GM18502 (cell line): ENCODE measurements at regions not wholly inside any gene's neighbourhood (a gene's known extent, or its start where the extent isn't known, plus 50 kb on each side); places are given as distances from the start of the nearest gene placed in this dataset.

Source experiments
- ATAC-seq: cut with Tn5 transposase; IDR thresholded peaks from one replicate; pipeline ENCODE4 v1.9.1; 2021; ENCODE audit warnings: mild to moderate bottlenecking; ENCODE audit not compliant: unreplicated experiment, poor library complexity

DNA sequence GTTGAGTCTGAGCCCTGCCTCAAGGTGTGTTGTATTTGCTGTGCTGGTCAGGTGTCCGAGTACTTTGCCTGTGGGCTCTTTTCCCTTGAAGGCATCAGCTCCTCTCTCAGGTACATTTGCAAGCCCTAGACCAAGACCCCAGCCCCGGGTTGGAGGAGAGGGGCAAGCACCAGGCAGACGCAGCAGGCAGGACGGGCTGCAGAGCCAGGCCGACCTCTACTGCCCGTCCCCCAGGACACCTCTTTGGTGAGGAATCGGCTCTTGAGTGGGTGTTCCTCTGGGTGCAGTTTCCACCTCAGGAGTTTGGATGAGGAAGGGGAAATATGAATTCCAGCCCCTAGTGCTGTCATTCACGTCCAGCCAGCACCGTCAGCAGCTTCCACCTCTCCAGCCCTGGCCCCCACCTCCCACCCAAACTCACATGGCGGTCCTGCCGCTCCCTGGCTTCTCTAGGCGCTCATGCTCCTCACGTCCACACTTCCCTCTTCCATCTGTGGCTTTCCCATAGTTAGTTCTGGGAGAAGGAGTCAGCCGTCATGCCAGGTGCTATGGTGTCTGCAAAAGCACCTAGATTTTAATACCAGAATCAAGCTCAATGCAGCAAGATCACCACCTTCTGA, 183.9 kb downstream of the DLL1 start:
- no peak for ATAC-seq

- no peak for ATAC-seq
Measured at GRCh38 chr6:170102582-170103481, 188.0 kb downstream of the DLL1 start.

DNA sequence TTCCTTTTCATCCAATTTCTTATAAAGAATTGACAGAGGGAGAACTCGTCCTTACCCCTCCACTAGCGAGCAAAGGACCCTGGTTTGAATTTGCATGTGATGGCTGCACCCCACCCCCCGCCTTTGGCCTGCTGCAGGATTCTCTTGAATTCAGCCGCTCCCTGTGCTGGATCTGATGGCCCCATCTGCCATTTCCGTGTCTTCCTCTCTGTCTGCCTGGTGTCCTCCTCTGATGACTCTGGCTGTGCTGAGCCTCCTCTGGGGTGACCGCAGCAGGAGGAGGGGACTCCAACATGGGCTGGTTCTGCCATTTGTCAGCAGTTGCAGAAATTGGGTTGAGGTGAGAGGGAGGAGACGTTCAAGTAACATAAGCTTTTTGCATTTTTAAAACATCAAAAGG, 188.8 kb downstream of the DLL1 start:
- no peak for ATAC-seq

GRCh38 chr6:170101281-170102035, 189.4 kb downstream of the DLL1 start:
- no peak for ATAC-seq

DNA sequence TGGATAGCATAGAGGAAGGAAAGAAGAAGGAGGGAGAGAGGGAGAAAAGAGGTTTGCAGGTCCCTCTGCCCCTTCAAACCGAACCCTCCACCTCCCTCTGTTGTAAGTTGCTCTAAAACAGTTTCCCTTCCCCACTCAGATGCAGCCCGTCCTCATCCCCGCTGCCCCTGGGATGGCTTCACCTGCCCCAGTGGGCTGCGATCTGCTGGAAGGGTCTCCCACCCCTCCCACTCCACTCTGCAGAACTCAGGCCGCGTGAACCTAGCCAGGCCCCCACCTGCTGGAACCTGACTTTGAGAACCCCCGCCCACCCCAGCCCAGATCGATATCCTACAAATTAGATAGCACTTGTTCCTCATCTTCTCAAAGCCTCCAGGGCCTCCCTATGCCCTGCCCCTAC, 190.8 kb downstream of the DLL1 start:
- ATAC-seq = no peak

- no peak for ATAC-seq
Measured at GRCh38 chr6:170099387-170099786, 191.5 kb downstream of the DLL1 start.

- ATAC-seq = no peak
Measured at GRCh38 chr6:170098428-170099170, 192.3 kb downstream of the DLL1 start.

DNA sequence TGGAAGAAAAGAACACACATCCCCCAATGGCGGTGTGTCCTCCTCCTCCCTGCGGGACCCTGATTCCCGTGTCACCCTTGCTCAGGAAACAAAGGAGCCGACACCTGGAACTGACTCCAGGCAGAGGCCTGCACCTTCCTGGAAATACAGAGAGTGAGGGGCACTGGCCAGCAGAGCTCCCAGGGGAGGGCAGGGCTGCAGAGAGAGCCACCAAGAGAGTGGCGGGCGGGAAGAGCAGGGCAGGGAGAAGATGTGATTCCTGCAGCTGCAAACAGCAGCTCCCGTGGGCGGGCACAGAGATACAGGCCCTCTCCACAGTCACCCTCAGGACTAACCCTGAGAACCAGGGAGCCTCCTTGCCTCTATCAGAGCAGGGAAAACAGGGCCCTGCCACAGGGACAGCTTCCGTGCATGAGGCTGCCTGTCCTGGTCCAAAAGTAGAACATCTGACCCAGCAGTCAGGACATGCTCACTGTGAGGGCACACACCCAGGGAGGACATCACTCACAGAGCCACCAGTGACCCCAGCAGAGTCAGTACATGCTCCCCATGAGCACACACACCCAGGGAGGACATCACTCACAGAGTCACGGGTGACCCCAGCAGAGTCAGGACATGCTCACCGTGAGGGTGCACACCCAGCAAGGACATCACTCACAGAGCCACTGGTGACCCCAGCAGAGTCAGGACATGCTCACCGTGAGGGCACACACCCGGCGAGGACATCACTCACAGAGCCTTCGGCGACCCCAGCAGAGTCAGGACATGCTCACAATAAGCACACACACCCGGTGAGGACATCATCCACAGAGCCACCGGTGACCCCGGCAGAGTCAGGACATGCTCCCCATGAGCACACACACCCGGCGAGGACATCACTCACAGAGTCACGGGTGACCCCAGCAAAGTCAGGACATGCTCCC, 193.1 kb downstream of the DLL1 start:
- no peak for ATAC-seq

- no peak for ATAC-seq
Measured at GRCh38 chr6:170096803-170097504, 193.9 kb downstream of the DLL1 start.

DNA sequence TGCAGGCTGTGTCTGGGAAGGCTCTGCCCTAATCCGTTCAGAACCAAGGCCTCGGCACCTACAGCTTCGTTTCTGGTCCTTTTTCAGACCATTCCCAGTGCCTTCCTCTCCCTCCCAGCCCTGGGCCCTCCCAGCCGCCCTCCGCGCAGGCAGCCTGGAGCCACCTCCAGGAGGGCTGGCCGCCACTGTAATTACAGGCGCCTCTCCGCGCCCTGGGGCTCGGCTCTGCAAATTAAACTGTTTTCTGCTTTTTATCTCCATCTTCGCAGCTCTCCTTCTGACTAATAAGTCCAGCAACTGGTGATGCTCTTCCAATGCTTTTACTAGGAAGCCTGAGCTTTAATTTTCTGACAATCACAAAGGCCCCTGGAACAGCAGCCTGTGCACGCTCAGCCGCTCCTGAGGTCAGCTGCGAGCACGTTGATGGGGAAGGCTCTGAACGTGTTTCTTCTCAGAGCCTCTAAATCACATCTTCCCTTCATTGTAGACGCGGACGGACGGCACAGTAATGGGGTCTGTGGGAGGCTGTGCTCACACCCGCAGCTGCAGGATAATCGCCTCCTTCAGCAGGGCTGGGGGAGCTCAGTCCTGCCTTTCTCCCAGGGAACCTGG, 194.6 kb downstream of the DLL1 start:
- ATAC-seq = no peak

GRCh38 chr6:170095273-170095981, 195.5 kb downstream of the DLL1 start:
- ATAC-seq = no peak

DNA sequence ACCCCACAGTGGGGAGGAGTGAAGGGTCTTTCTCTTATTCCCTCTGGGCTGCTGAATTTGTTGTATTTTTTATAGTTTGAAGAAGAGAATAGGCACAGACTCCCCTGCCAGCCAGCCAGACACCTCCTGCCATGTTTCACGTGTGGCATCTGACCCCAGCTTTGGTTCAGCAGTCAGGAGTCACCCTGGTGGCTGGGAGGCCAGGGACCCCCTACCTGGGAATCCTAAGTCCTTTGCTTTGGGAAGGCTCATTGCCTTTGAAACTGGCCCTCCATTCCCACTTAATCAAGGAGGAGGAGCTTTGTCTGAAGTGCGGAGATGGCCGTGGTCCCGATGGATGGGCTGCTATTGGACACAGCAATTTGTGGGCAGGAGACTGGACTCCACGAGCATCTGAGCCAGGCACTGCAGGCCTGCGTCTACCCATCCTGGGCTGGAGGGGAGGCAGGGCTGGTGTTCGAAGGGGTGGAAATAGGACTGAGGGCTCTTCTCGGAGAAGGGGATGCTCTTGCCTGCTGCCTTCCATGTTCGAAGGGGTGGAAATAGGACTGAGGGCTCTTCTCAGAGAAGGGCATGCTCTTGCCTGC, 196.1 kb downstream of the DLL1 start:
- ATAC-seq = no peak

DNA sequence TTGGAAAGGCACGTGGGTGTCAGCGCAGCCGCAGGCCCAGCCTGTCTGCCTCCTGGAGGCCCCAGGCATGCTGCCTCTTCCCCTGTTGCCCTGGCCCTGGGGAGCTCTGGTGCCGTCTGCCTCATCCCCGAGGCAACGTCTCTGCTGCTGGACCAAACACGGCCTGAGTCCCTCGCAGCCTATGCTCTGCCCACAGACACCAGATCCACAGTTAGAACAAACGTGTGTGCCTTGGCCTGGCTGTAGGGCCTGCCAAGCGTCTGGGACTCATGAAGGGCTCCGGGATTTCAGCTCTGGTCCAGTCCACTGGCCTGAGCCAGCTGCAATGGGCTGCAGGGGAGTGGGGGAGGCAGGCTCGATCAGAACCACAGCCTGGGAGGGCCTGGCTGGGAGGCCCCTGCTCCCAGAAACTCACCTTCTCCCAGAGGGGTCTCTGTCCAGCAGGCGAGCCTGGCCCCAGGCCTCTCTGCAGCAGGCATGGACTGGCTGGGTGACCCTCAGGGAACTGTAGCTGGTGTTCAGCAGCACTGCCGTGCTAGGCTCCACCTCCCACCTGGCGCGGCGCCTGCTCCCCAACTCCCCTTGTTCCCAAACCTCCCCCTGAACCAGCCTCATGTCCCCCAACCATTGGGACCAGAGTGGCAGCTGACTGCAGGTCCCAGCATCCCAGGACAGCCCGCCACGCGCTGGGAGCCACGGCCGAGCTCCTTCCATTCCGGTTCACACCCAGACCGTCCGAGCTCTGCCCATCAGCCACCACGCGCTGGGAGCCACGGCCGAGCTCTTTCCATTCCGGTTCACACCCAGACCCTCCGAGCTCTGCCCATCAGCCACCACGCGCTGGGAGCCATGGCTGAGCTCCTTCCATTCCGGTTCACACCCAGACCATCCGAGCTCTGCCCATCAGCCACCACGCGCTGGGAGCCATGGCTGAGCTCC, 197.0 kb downstream of the DLL1 start:
- no peak for ATAC-seq

- ATAC-seq = no peak
Measured at GRCh38 chr6:170093276-170093657, 197.6 kb downstream of the DLL1 start.

GRCh38 chr6:170092826-170093225, 198.1 kb downstream of the DLL1 start:
- no peak for ATAC-seq
